Heart right ventricle (tissue), 16 donors: ENCODE measurements at regions not wholly inside any gene's neighbourhood (a gene's known extent, or its start where the extent isn't known, plus 50 kb on each side); places are given as distances from the start of the nearest gene placed in this dataset.
"Not testable (repeated sequence)": the region's sequence is repeated elsewhere in the genome, so short reads cannot be mapped to it uniquely, and the experiment has no call there.

ENCODE experiments used
- ATAC-seq, 8 donors: fragments of 200-7000 bp; cut with Tn5 transposase; one replicate each; pipeline ENCODE4 v1.9.1; 2020; ENCODE audit warnings: mild to moderate bottlenecking in 8 of 8, moderate library complexity in 8 of 8, moderate number of reproducible peaks in 1 of 8
- DNase-seq, 2 donors: peaks; one replicate each; pipeline ENCODE4 v3.0.0-alpha.2; 2020
- H3K27ac ChIP-seq, 10 donors: fragments of 200-600 bp; sonication (generic) in 2 of 10; one replicate each; pipeline versions ENCODE4 v1.5.0 to v1.8.0; 2020 to 2022; ENCODE audit warnings: mild to moderate bottlenecking in 3 of 10
- H3K27me3 ChIP-seq, 7 donors: fragments of 200-600 bp; one replicate each; pipeline ENCODE4 v1.8.0; 2021 to 2022; ENCODE audit warnings: mild to moderate bottlenecking in 2 of 7
- H3K36me3 ChIP-seq, 9 donors: fragments of 200-600 bp; sonication (generic) in 1 of 9; one replicate each; pipeline versions ENCODE4 v1.5.0 to v1.8.0; 2020 to 2022; ENCODE audit warnings: mild to moderate bottlenecking in 2 of 9
- H3K4me1 ChIP-seq, 9 donors: fragments of 200-600 bp; sonication (generic) in 1 of 9; one replicate each; pipeline versions ENCODE4 v1.5.0 to v1.8.0; 2020 to 2022; ENCODE audit warnings: mild to moderate bottlenecking in 4 of 9
- H3K4me3 ChIP-seq, 10 donors: fragments of 200-600 bp; sonication (generic) in 2 of 10; one replicate each; pipeline versions ENCODE4 v1.5.0 to v1.8.0; 2020 to 2022; ENCODE audit warnings: mild to moderate bottlenecking in 7 of 10, moderate library complexity in 2 of 10
- H3K9me3 ChIP-seq, 11 donors: fragments of 200-600 bp in 10 of 11; sonication (generic) in 2 of 11; one replicate each; pipeline versions ENCODE4 v1.5.0 to v1.8.0; 2013 to 2022; ENCODE audit warnings: mild to moderate bottlenecking in 2 of 11, control low read depth in 1 of 11, moderate library complexity in 1 of 11
- CTCF ChIP-seq, 9 donors: fragments of 200-600 bp; sonication (generic) in 2 of 9; IDR thresholded peaks; one replicate each; pipeline versions ENCODE4 v1.5.0 to v1.8.0; 2021 to 2022; ENCODE audit warnings: antibody characterized with exemption in 9 of 9, mild to moderate bottlenecking in 5 of 9, moderate library complexity in 1 of 9
- WGBS, 2 donors: extraction: QIAGEN DNeasy Blood & Tissue Kit; methylation state at CpG; one replicate each; pipeline ENCODE4 v1.1.7; 2013; ENCODE audit warnings: inconsistent platforms in 1 of 2; 5-methylcytosine and 5-hydroxymethylcytosine counted together
- intact Hi-C, 10 donors: fragments of 100-400 bp; cut with DNase I; formaldehyde crosslinking; loops; one replicate each; pipeline versions ENCODE4 v1.11.1 to v1.14.2; 2022
- donor health status: Arrhythmogenic right ventricular cardiomyopathy.
- donor health status: ischemic (EF 13 %, LVEDD 7.1; RV severe dilation, severe dysfunction).
- donor health status: healthy with polysubstance abuse.
- donor health status: DM: no; HTN: yes; CAD: no.
- donor health status: DM: no; HTN: no; CAD: no.
- donor health status: ischemic (EF 25% LVEDD 6.9; RV normal size, moderate dysfunction).
- donor health status: ischemic (EF 25% LVEDD 5.7; RV mildly dilated, moderate dysfunction).
- donor health status: healthy.
- donor health status: DM: yes; HTN: yes; CAD: no.
- donor health status: Ischemic cardiomyopathy.
- donor health status: ischemic (EF 35%, LVEDD 5.7; RV mildly dilated, moderate dysfunction).
- donor health status: nonischemic (EF 11% LVEDD 7.7; RV severe dilation, severe dysfunction).
- donor health status: DM: yes; HTN: yes; CAD: no.
- donor health status: PGD.
- donor health status: ischemic (EF 29% LVEDD 5.4; RV normal size, mild dysfunction).
- donor health status: nonischemic (EF 23%, LVEDD 6.1; RV moderate dilation, normal function).

GRCh38 chr14:105588236-105588860 lies 62.0 kb downstream of the TMEM121 start:
- DNase-seq (no peak), ATAC-seq (no peak)
- WGBS, 2 donors, result 93% methylated on average over 15 of the region's 15 CpGs
- Histone ChIP-seq H3K27ac (no peak overlapping the region), H3K4me3 (no peak overlapping the region), H3K4me1 (no peaks in the 10 kb centered on the region), H3K9me3 (no peaks in the 10 kb centered on the region), H3K27me3 (no peaks in the 10 kb centered on the region), H3K36me3 (no peaks in the 10 kb centered on the region)
- intact Hi-C loops, result loop anchor here in 5 of 10 donors (5.0 kb wide), 1 partner anchor 119 kb away; no protein-coding TSS in a partner anchor
- TF ChIP-seq CTCF (IDR thresholded peaks at IDR 0.05), result no peak

DNA sequence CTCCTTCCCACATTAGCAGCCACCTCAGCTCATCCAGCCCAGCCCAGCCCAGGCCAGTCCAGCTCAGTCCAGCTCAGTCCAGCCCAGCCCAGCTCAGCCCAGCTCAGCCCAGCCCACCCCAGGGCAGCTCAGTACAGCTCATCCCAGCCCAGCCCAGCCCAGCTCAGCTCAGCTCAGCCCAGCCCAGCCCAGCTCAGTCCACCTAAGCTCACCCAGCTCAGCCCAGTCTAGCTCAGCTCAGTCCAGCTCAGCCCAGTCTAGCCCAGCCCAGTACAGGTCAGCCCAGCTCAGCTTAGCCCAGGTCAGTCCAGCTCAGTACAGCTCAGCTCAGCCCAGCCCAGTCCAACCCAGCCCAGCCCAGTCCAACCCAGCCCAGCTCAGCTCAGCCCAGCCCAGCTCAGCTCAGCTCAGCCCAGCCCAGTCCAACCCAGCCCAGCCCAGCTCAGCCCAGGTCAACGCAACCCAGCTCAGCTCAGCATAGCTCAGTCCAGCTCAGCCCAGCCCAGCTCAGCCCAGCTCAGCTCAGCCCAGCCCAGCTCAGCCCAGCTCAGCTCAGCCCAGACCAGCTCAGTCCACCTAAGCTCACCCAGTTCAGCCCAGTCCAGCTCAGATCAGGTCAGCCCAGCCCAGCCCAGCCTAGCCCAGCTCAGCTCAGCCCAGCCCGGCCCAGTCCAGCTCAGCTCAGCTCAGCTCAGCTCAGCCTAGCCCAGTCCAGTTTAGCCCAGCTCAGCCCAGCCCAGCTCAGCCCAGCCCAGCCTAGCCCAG lies 63.0 kb downstream of the TMEM121 start:
- intact Hi-C loops, result loop anchor here in 5 of 10 donors (5.0 kb wide), 1 partner anchor 118 kb away; no protein-coding TSS in a partner anchor
- WGBS, 2 donors, result 92 to 100% methylated on average over 1 to 2 of the region's 2 CpGs
- ATAC-seq (peak in 1 of 8 donors; percentile 28), DNase-seq (no peak)
- no peaks in the 10 kb centered on the region for H3K9me3 ChIP-seq
- no peaks in the 10 kb centered on the region for H3K27me3 ChIP-seq
- no peaks in the 10 kb centered on the region for H3K36me3 ChIP-seq
- H3K4me3 ChIP-seq, result no peak overlapping the region
- no peak overlapping the region for H3K27ac ChIP-seq
- no peak for TF ChIP-seq CTCF (IDR thresholded peaks at IDR 0.05)
- H3K4me1 ChIP-seq, result no peaks in the 10 kb centered on the region

GRCh38 chr14:105589926-105590185 lies 63.5 kb downstream of the TMEM121 start:
- H3K4me1 ChIP-seq, ATAC-seq, H3K9me3 ChIP-seq, H3K27me3 ChIP-seq, H3K4me3 ChIP-seq, H3K27ac ChIP-seq, H3K36me3 ChIP-seq, DNase-seq: not testable (repeated sequence)
- WGBS, 2 donors, result 63 to 77% methylated on average over 4 of the region's 4 CpGs
- intact Hi-C loops, result loop anchor here in 5 of 10 donors (5.0 kb wide), 1 partner anchor 117 kb away; no protein-coding TSS in a partner anchor

GRCh38 chr14:105591052-105591451 lies 64.7 kb downstream of the TMEM121 start:
- 89 to 91% methylated on average over 4 of the region's 4 CpGs for WGBS, 2 donors
- Histone ChIP-seq H3K27me3 (no peaks in the 10 kb centered on the region), H3K9me3 (no peaks in the 10 kb centered on the region), H3K4me3 (no peak overlapping the region), H3K27ac (no peak overlapping the region), H3K4me1 (no peaks in the 10 kb centered on the region), H3K36me3 (no peaks in the 10 kb centered on the region)
- intact Hi-C loops, result no loop called here
- TF ChIP-seq CTCF (IDR thresholded peaks at IDR 0.05), result no peak
- ATAC-seq (no peak), DNase-seq (no peak)

GRCh38 chr14:105591792-105592341 lies 65.5 kb downstream of the TMEM121 start:
- ATAC-seq, intact Hi-C loops, H3K27ac ChIP-seq, DNase-seq, H3K27me3 ChIP-seq, H3K9me3 ChIP-seq, H3K36me3 ChIP-seq, H3K4me1 ChIP-seq, H3K4me3 ChIP-seq: not testable (repeated sequence)
- WGBS, 2 donors, result 93 to 94% methylated on average over 27 of the region's 27 CpGs

GRCh38 chr14:105592646-105593045 lies 66.3 kb downstream of the TMEM121 start:
- DNase-seq, H3K36me3 ChIP-seq, intact Hi-C loops, H3K27me3 ChIP-seq, H3K4me3 ChIP-seq, H3K27ac ChIP-seq, H3K4me1 ChIP-seq, ATAC-seq, H3K9me3 ChIP-seq: not testable (repeated sequence)
- 89 to 94% methylated on average over 5 to 6 of the region's 13 CpGs for WGBS, 2 donors

DNA sequence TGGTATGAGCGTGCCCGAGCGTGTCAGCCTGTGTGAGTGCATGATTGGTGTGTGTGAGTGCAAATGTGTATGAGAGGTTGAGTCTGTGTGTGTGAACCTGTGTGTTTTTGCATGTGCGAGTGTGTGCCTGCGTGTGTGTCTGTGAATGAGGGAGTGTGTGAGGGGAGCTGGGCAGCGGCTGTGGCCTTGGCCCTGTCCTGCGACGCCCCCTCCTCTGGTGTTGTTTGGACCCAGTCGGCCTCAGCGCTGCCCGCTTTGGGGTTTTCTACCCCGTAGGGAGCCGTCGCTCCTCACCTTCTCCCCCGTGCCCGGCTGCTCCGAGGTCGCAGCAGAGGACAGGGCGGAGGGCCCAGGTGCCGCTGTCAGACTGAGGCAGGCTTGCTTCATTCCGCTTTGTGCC lies 69.0 kb downstream of the TMEM121 start:
- H3K4me3 ChIP-seq, H3K36me3 ChIP-seq, intact Hi-C loops, DNase-seq, H3K27me3 ChIP-seq, H3K27ac ChIP-seq, H3K4me1 ChIP-seq, H3K9me3 ChIP-seq: not testable (repeated sequence)
- peak in 2 of 8 donors; percentile 19 to 33 for ATAC-seq
- 91 to 94% methylated on average over 11 to 13 of the region's 21 CpGs for WGBS, 2 donors

DNA sequence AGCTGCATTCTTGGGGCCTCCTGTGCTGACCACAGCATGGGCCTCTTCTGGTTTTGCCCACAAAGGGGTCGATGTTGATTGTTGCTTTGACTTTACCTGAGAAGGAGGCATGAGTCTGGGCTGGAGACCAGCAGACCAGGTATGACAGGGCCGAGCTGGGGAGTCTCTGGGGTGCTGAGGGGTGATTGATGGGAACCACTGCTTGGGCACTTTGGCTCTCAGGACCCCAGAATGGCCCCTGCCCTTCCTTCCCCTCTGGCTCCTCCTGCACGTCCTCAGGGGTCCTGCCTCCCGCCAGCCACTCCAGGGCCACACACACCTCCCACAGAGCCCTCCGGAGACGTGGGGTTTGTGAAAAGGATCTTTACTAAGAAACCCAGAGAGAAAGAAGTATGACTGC lies 70.0 kb downstream of the TMEM121 start:
- H3K27me3 ChIP-seq, ATAC-seq, H3K36me3 ChIP-seq, H3K4me3 ChIP-seq, H3K9me3 ChIP-seq, intact Hi-C loops, H3K4me1 ChIP-seq, H3K27ac ChIP-seq, DNase-seq: not testable (repeated sequence)
- 50 to 51% methylated on average over 5 to 6 of the region's 6 CpGs for WGBS, 2 donors
